ENCODE measurements at regions not wholly inside any gene's neighbourhood (a gene's known extent, or its start where the extent isn't known, plus 50 kb on each side); places are given as distances from the start of the nearest gene placed in this dataset.

- H3K79me2 ChIP-seq (ENCODE audit: insufficient read depth, low read length) = peaks cover 29% of the 10 kb centered on the region
- intact Hi-C loops (cut with micrococcal nuclease) = no loop called here
- H3K9me2 ChIP-seq (ENCODE audit: insufficient read depth) = no peaks in the 10 kb centered on the region
- ChIA-PET POLR2A (interaction anchor here (0.8 to 1.6 kb wide), 9 partner anchors 20 to 47 kb away, joined by 3 to 7 read pairs (median 4); no protein-coding TSS in a partner anchor), RAD21 (ENCODE audit: low non-redundant PET in 1 of 2, low total read pairs in 2 of 2, uncharacterized antibody in 2 of 2, unreplicated experiment in 2 of 2) (no interaction called here), CTCF (no interaction called here)
- H3K4me2 ChIP-seq (ENCODE audit: low read length) = peak overlapping the region; percentile 42
- ATAC-seq = no peak
- H3K4me1 ChIP-seq (ENCODE audit: control insufficient read depth in 1 of 2, insufficient read depth in 2 of 2, low read length in 2 of 2) = peaks cover 77 to 95% of the 10 kb centered on the region in 2 experiments
- no peak for DNase-seq (ENCODE audit: low read depth, low spot score)
- H4K20me1 ChIP-seq (ENCODE audit: insufficient read depth) = no peaks in the 10 kb centered on the region
- H2AFZ ChIP-seq (ENCODE audit: low read depth, low read length, poor library complexity, severe bottlenecking) = no peak overlapping the region
- H3K9ac ChIP-seq (ENCODE audit: low read length) = peak overlapping the region; percentile 70
- no TSS peak for BruUV-seq (replicated peaks)
- H3K27me3 ChIP-seq (ENCODE audit: insufficient read depth, low read length) = no peaks in the 10 kb centered on the region
- peak overlapping the region; percentile 100 for H3K27ac ChIP-seq (ENCODE audit: low read depth, low read length)
- TF ChIP-seq SIN3A (IDR thresholded peaks at IDR 0.05; ENCODE audit: low read depth) = no peak
- 0 out of 2 replicates have a peak, but pooled peaks have one; percentile 4 for TF ChIP-seq CEBPB (IDR thresholded peaks at IDR 0.05; ENCODE audit: low read depth)
- no peak overlapping the region; a peak in 1 of 4 replicates for H3K4me3 ChIP-seq (replicated peaks in 1 of 2; ENCODE audit: low read depth in 1 of 2, low read length in 2 of 2)
- no peaks in the 10 kb centered on the region for H3K36me3 ChIP-seq (ENCODE audit: control insufficient read depth in 1 of 2, insufficient read depth in 2 of 2, low read length in 2 of 2)
- no peaks in the 10 kb centered on the region for H3K9me3 ChIP-seq (ENCODE audit: control insufficient read depth in 1 of 2, insufficient read depth in 1 of 2, low read depth in 1 of 2, low read length in 2 of 2)
These were observed 72.4 kb downstream of the PCDH7 start for GRCh38 chr4:30792601-30793000.

GRCh38 chr4:30801876-30802275 lies 81.7 kb downstream of the PCDH7 start:
- Histone ChIP-seq H3K9me3 (ENCODE audit: control insufficient read depth in 1 of 2, insufficient read depth in 1 of 2, low read depth in 1 of 2, low read length in 2 of 2) (no peaks in the 10 kb centered on the region), H3K79me2 (ENCODE audit: insufficient read depth, low read length) (peaks cover 17% of the 10 kb centered on the region), H3K9ac (ENCODE audit: low read length) (peak overlapping the region; percentile 70), H3K27me3 (ENCODE audit: insufficient read depth, low read length) (no peaks in the 10 kb centered on the region), H3K9me2 (ENCODE audit: insufficient read depth) (no peaks in the 10 kb centered on the region), H3K4me2 (ENCODE audit: low read length) (peak overlapping the region; percentile 77), H3K27ac (ENCODE audit: low read depth, low read length) (peak overlapping the region; percentile 100), H4K20me1 (ENCODE audit: insufficient read depth) (no peaks in the 10 kb centered on the region), H2AFZ (ENCODE audit: low read depth, low read length, poor library complexity, severe bottlenecking) (no peak overlapping the region), H3K4me3 (replicated peaks in 1 of 2; ENCODE audit: low read depth in 1 of 2, low read length in 2 of 2) (peak overlapping the region in 1 of 2 experiments; percentile 38; a peak in 1 of 4 replicates), H3K4me1 (ENCODE audit: control insufficient read depth in 1 of 2, insufficient read depth in 2 of 2, low read length in 2 of 2) (peaks cover 44 to 70% of the 10 kb centered on the region in 2 experiments), H3K36me3 (ENCODE audit: control insufficient read depth in 1 of 2, insufficient read depth in 2 of 2, low read length in 2 of 2) (peaks cover 0 to 14% of the 10 kb centered on the region in 2 experiments; a peak in 2 of 4 replicates)
- TF ChIP-seq MAX (IDR thresholded peaks at IDR 0.05) = no peak
- intact Hi-C loops (cut with micrococcal nuclease) = loop anchor here (5.0 kb wide), 1 partner anchor 45 kb away; no protein-coding TSS in a partner anchor
- ChIA-PET CTCF (no interaction called here), RAD21 (ENCODE audit: low non-redundant PET in 1 of 2, low total read pairs in 2 of 2, uncharacterized antibody in 2 of 2, unreplicated experiment in 2 of 2) (no interaction called here), POLR2A (interaction anchor here (0.9 to 1.4 kb wide), 3 partner anchors 11 to 32 kb away, joined by 4 to 10 read pairs (median 4); no protein-coding TSS in a partner anchor)
- no peak for DNase-seq (ENCODE audit: low read depth, low spot score)
- ATAC-seq = no peak; the same call in 1 of the 2 replicates
- BruUV-seq (replicated peaks) = no TSS peak

Data from HCT116 (cell line).